K562 (cell line): ENCODE measurements at regions not wholly inside any gene's neighbourhood (a gene's known extent, or its start where the extent isn't known, plus 50 kb on each side); places are given as distances from the start of the nearest gene placed in this dataset.

Experiments
- ATAC-seq: fragments of 200-7000 bp; cut with Tn5 transposase; 3 replicates; pipeline ENCODE4 v1.9.1; 2020; ENCODE audit warnings: moderate library complexity
- BruUV-seq: library from RNA; stranded (reverse); fragments of 400-500 nt; replicated peaks from 2 replicates; lab custom pipeline; 2021; lab: Mats Ljungman, UMichigan
- CTCF ChIA-PET: fragments of 300-600 bp; formaldehyde crosslinking; extraction: SDS; loops from one replicate; lab custom pipeline; 2021; ENCODE audit warnings: low intra/inter-chr PET ratio; lab: Yijun Ruan, JAX
- POLR2A ChIA-PET: fragments of 300-600, 350-650 bp; sonication (Branson Sonifier 250); formaldehyde crosslinking; extraction: SDS; loops from one replicate; lab custom pipeline; 2021; ENCODE audit warnings: antibody characterized with exemption, inconsistent platforms; lab: Yijun Ruan, JAX
- DNase-seq, 4 experiments: peaks; one replicate each; pipeline versions ENCODE4 v3.0.0 to v3.0.0-alpha.2; 2011 to 2018; ENCODE audit warnings: low spot score in 3 of 4, mixed read lengths in 3 of 4; ENCODE audit errors: extremely low read depth in 1 of 4
- FAIRE-seq: peaks from 2 replicates; lab custom pipeline; 2011; peaks lifted over from hg19 to GRCh38; lab: Jason Lieb, UNC
- H2AFZ ChIP-seq: 2 replicates; pipeline ENCODE4 v1.6.0; 2011; ENCODE audit warnings: low read depth, low read length, control low read depth, inconsistent platforms
- H3K27ac ChIP-seq: fragments of 200-600 bp; 3 replicates; pipeline ENCODE4 v1.8.0; 2011; ENCODE audit warnings: low read depth, mild to moderate bottlenecking, control low read depth, inconsistent platforms, low read length, moderate library complexity, mixed read lengths; ENCODE audit errors: extremely low read depth
- H3K27me3 ChIP-seq, 2 experiments: fragments of 300-600 bp in 1 of 2; 2 replicates in 1 of 2; 3 replicates in 1 of 2; pipeline versions ENCODE4 v1.6.0 to v1.8.0; 2011; ENCODE audit warnings: inconsistent platforms in 2 of 2, low read length in 2 of 2, mild to moderate bottlenecking in 1 of 2, mixed read lengths in 1 of 2, moderate library complexity in 1 of 2; ENCODE audit not compliant: control insufficient read depth in 2 of 2, insufficient read depth in 2 of 2
- H3K36me3 ChIP-seq: fragments of 300-600 bp; 3 replicates; pipeline ENCODE4 v1.8.0; 2011; ENCODE audit warnings: mild to moderate bottlenecking, low read length, inconsistent platforms; ENCODE audit not compliant: control insufficient read depth, insufficient read depth
- H3K4me1 ChIP-seq, 2 experiments: fragments of 200-600 bp in 1 of 2; replicated peaks in 1 of 2; 2 replicates in 1 of 2; 3 replicates in 1 of 2; pipeline versions ENCODE4 v1.5.1 to v1.8.0; 2011; ENCODE audit warnings: inconsistent platforms in 2 of 2, low read length in 2 of 2, mild to moderate bottlenecking in 1 of 2, mixed read lengths in 1 of 2, moderate library complexity in 1 of 2; ENCODE audit not compliant: control insufficient read depth in 2 of 2, insufficient read depth in 2 of 2
- H3K4me2 ChIP-seq: 2 replicates; pipeline ENCODE4 v1.6.1; 2011; ENCODE audit warnings: low read length, control low read depth, inconsistent platforms, mixed read lengths; ENCODE audit not compliant: insufficient read depth
- H3K4me3 ChIP-seq: fragments of 200-600 bp; sonication (generic), shearing (Covaris generic); 2 replicates; pipeline ENCODE4 v1.5.1; 2016; ENCODE audit warnings: control low read depth, inconsistent platforms
- H3K79me2 ChIP-seq: fragments of 200-600 bp; 3 replicates; pipeline ENCODE4 v1.8.0; 2011; ENCODE audit warnings: low read length, inconsistent platforms; ENCODE audit not compliant: control insufficient read depth, insufficient read depth
- H3K9ac ChIP-seq, 2 experiments: 2 replicates each; pipeline versions ENCODE4 v1.6.0 to v1.6.1; 2011; ENCODE audit warnings: low read depth in 2 of 2, low read length in 2 of 2, control low read depth in 1 of 2, inconsistent platforms in 1 of 2, mild to moderate bottlenecking in 1 of 2, mixed read lengths in 1 of 2; ENCODE audit not compliant: insufficient read depth in 1 of 2
- H3K9me1 ChIP-seq: one replicate; pipeline ENCODE4 v1.6.0; 2011; ENCODE audit warnings: inconsistent platforms, mild to moderate bottlenecking, low read length, moderate library complexity; ENCODE audit not compliant: control insufficient read depth, insufficient read depth
- H3K9me3 ChIP-seq: replicated peaks from 2 replicates; pipeline ENCODE4 v1.5.1; 2011; ENCODE audit warnings: low read depth, low read length, inconsistent platforms; ENCODE audit not compliant: control insufficient read depth, insufficient read depth
- H4K20me1 ChIP-seq: replicated peaks from 2 replicates; pipeline ENCODE4 v1.6.1; 2011; ENCODE audit warnings: low read length, inconsistent platforms, mixed read lengths; ENCODE audit not compliant: control insufficient read depth, insufficient read depth
- E4F1 ChIP-seq: fragments of 250-450 bp; sonication (Bioruptor Pico); IDR thresholded peaks from 2 replicates; pipeline ENCODE4 v1.5.0; 2021; ENCODE audit warnings: mild to moderate bottlenecking, borderline replicate concordance
- KDM4B ChIP-seq, 2 experiments: fragments of 450-650 bp in 1 of 2; sonication (generic) in 1 of 2; IDR thresholded peaks; 2 replicates each; pipeline ENCODE4 v1.6.1; 2016 to 2017; ENCODE audit warnings: borderline replicate concordance in 2 of 2, antibody characterized with exemption in 1 of 2, low read depth in 1 of 2, mild to moderate bottlenecking in 1 of 2
- KLF13 ChIP-seq: fragments of 450-650 bp; IDR thresholded peaks from 2 replicates; pipeline ENCODE4 v1.6.1; 2016; ENCODE audit warnings: missing genetic modification characterization, low read depth, mild to moderate bottlenecking, missing compliant biosample characterization, moderate library complexity, borderline replicate concordance
- MEF2D ChIP-seq: conservative IDR thresholded peaks from 2 replicates; pipeline ENCODE4 v1.6.1; 2016; ENCODE audit warnings: low read depth, missing genetic modification characterization, missing compliant biosample characterization
- MYNN ChIP-seq, 2 experiments: sonication (generic); formaldehyde crosslinking in 1 of 2; IDR thresholded peaks; 2 replicates each; pipeline versions ENCODE4 v1.5.0 to v1.6.1; 2016 to 2020; ENCODE audit warnings: antibody characterized with exemption in 1 of 2, missing genetic modification reagents in 1 of 2
- NCOA4 ChIP-seq: fragments of 450-650 bp; IDR thresholded peaks from 2 replicates; pipeline ENCODE4 v1.6.1; 2018; ENCODE audit warnings: mild to moderate bottlenecking; ENCODE audit not compliant: partially characterized antibody
- NFYB ChIP-seq: IDR thresholded peaks from 2 replicates; pipeline ENCODE4 v1.6.1; 2011; ENCODE audit warnings: mild to moderate bottlenecking, moderate library complexity; ENCODE audit not compliant: insufficient read length; ENCODE audit errors: extremely low read depth
- POLR2A ChIP-seq: fragments of 450-650 bp; conservative IDR thresholded peaks from 2 replicates; pipeline ENCODE4 v1.6.1; 2016
- RAD51 ChIP-seq: fragments of 450-650 bp; IDR thresholded peaks from 2 replicates; pipeline ENCODE4 v1.7.1; 2016; ENCODE audit warnings: low read depth, mild to moderate bottlenecking, borderline replicate concordance
- SMARCA4 ChIP-seq: fragments of 450-650 bp; IDR thresholded peaks from 2 replicates; pipeline ENCODE4 v1.6.1; 2016
- TARDBP ChIP-seq: fragments of 450-650 bp; IDR thresholded peaks from 2 replicates; pipeline ENCODE4 v1.6.1; 2016
- ZNF318 ChIP-seq, 2 experiments: fragments of 450-650 bp; IDR thresholded peaks; 2 replicates each; pipeline ENCODE4 v1.6.1; 2016; ENCODE audit warnings: mild to moderate bottlenecking in 2 of 2, borderline replicate concordance in 1 of 2, low read depth in 1 of 2, moderate library complexity in 1 of 2
- ZNF764 ChIP-seq: fragments of 250-450 bp; sonication (Bioruptor Pico); IDR thresholded peaks from 2 replicates; pipeline ENCODE4 v1.4.0; 2020; ENCODE audit warnings: low read depth, mild to moderate bottlenecking, moderate library complexity
- WGBS: fragments of 100-300 bp; shearing (Covaris generic); methylation state at CpG from one replicate; pipeline ENCODE4 v1.1.6; 2016; ENCODE audit warnings: low coverage, mixed read lengths; ENCODE audit not compliant: insufficient coverage; ENCODE audit errors: missing lambda C conversion rate; 5-methylcytosine and 5-hydroxymethylcytosine counted together
- in situ Hi-C: fragments of 300-500 bp; cut with MboI; formaldehyde crosslinking; loops from 4 replicates; pipeline ENCODE4 v1.15.0; 2018; ENCODE audit warnings: inconsistent platforms, mixed read lengths
- intact Hi-C: fragments of 100-400 bp; cut with micrococcal nuclease; formaldehyde crosslinking; loops from 2 replicates; pipeline ENCODE4 v1.14.2; 2022

GRCh38 chr21:34222031-34222335, 141.8 kb upstream of the KCNE2 start:
- FAIRE-seq: no peak
- no peak overlapping the region for H3K4me3 ChIP-seq
- WGBS: 3% methylated on average over 14 of the region's 14 CpGs
- TF ChIP-seq MYNN (IDR thresholded peaks at IDR 0.05) (no peak), MYNN (CRISPR knock-in tag; IDR thresholded peaks at IDR 0.05) (no peak), TARDBP (no peak), NCOA4 (no peak), ZNF764 (no peak), POLR2A (no peak), MEF2D (tag) (no peak), SMARCA4 (no peak), E4F1 (CRISPR knock-in tag) (no peak), ZNF318 (IDR thresholded peaks at IDR 0.05; ENCODE audit: borderline replicate concordance in 1 of 2, low read depth in 1 of 2) (no peak), KLF13 (tag) (no peak), KDM4B (IDR thresholded peaks at IDR 0.05; ENCODE audit: borderline replicate concordance in 2 of 2, low read depth in 1 of 2) (no peak), RAD51 (no peak), NFYB (no peak)

More at GRCh38 chr21:34222031-34222335, 141.8 kb upstream of the KCNE2 start:
- no peak for DNase-seq
- Histone ChIP-seq H3K9me1 (no peaks in the 10 kb centered on the region), H3K27ac (no peak overlapping the region), H4K20me1 (no peaks in the 10 kb centered on the region), H3K4me2 (no peak overlapping the region), H3K9ac (0 out of 4 replicates have a peak overlapping the region, but pooled peaks of 1 of the 2 experiments have one; percentile 69), H3K79me2 (no peaks in the 10 kb centered on the region), H3K27me3 (peaks cover 33 to 49% of the 10 kb centered on the region in 2 experiments), H3K4me1 (peaks cover 0 to 3% of the 10 kb centered on the region in 2 experiments; a peak in 1 of 5 replicates), H3K36me3 (no peaks in the 10 kb centered on the region), H2AFZ (no peak overlapping the region), H3K9me3 (no peaks in the 10 kb centered on the region)
- no peak for ATAC-seq
- ChIA-PET POLR2A (interaction anchor here (0.7 to 1.3 kb wide), 4 partner anchors 10 to 337 kb away, joined by 3 to 4 read pairs (median 4); no protein-coding TSS in a partner anchor), CTCF (no interaction called here)
- intact Hi-C loops: no loop called here
- no TSS peak for BruUV-seq
- in situ Hi-C loops: no loop called here
